Tibial artery (tissue), 4 donors: ENCODE measurements at regions not wholly inside any gene's neighbourhood (a gene's known extent, or its start where the extent isn't known, plus 50 kb on each side); places are given as distances from the start of the nearest gene placed in this dataset.

ENCODE experiments used
- DNase-seq, 2 donors: peaks; one replicate each; pipeline ENCODE4 v3.0.0-alpha.2; 2019
- H3K27ac ChIP-seq, 2 donors: fragments of 200-600 bp; sonication (generic) in 1 of 2; 1 replicate in 1 of 2; 2 replicates in 1 of 2; pipeline ENCODE4 v1.5.1; 2018 to 2019; ENCODE audit warnings: mild to moderate bottlenecking in 1 of 2
- H3K27me3 ChIP-seq, 2 donors: fragments of 200-600 bp; sonication (generic) in 1 of 2; one replicate each; pipeline versions ENCODE4 v1.5.1 to v1.6.0; 2016 to 2019
- H3K36me3 ChIP-seq, 3 donors: fragments of 200-600 bp; sonication (generic) in 2 of 3; one replicate each; pipeline ENCODE4 v1.5.1; 2016 to 2019; ENCODE audit warnings: mild to moderate bottlenecking in 2 of 3
- H3K4me1 ChIP-seq, 4 donors: fragments of 200-600 bp; sonication (generic) in 2 of 4; 1 replicate in 3 of 4; 2 replicates in 1 of 4; pipeline ENCODE4 v1.5.1; 2016 to 2019
- H3K4me3 ChIP-seq, 2 donors: fragments of 200-600 bp; sonication (generic) in 1 of 2; 1 replicate in 1 of 2; 2 replicates in 1 of 2; pipeline ENCODE4 v1.5.1; 2018 to 2019; ENCODE audit warnings: mild to moderate bottlenecking in 2 of 2
- H3K9me3 ChIP-seq, 3 donors: fragments of 200-600 bp; sonication (generic) in 1 of 3; one replicate each; pipeline ENCODE4 v1.5.1; 2016 to 2019
- CTCF ChIP-seq, 2 experiments: fragments of 200-600 bp in 1 of 2; fragments of 450-650 bp in 1 of 2; IDR thresholded peaks; one replicate each; pipeline ENCODE4 v1.5.1; 2017 to 2019; ENCODE audit warnings: antibody characterized with exemption in 2 of 2, mild to moderate bottlenecking in 1 of 2, moderate library complexity in 1 of 2
- intact Hi-C: fragments of 100-400 bp; cut with DNase I; formaldehyde crosslinking; loops from one replicate; pipeline ENCODE4 v1.15.0; 2023; ENCODE audit warnings: low total_unique reads

- H3K27ac ChIP-seq: no peak overlapping the region
- no peak for DNase-seq
- H3K4me1 ChIP-seq: peaks cover 0 to 22% (median 3%) of the 10 kb centered on the region in 4 donors
- H3K9me3 ChIP-seq: no peaks in the 10 kb centered on the region
- intact Hi-C loops: no loop called here
- no peaks in the 10 kb centered on the region for H3K27me3 ChIP-seq
- no peak overlapping the region for H3K4me3 ChIP-seq
- TF ChIP-seq CTCF (IDR thresholded peaks at IDR 0.05): no peak
- H3K36me3 ChIP-seq: no peaks in the 10 kb centered on the region
These were observed 101.8 kb downstream of the CETN3 start for GRCh38 chr5:90307782-90308181.

- H3K4me1 ChIP-seq: peaks cover 0 to 22% (median 3%) of the 10 kb centered on the region in 4 donors
- no peaks in the 10 kb centered on the region for H3K27me3 ChIP-seq
- H3K4me3 ChIP-seq: no peak overlapping the region
- H3K27ac ChIP-seq: no peak overlapping the region
- H3K9me3 ChIP-seq: no peaks in the 10 kb centered on the region
- TF ChIP-seq CTCF (IDR thresholded peaks at IDR 0.05): no peak
- intact Hi-C loops: no loop called here
- no peaks in the 10 kb centered on the region for H3K36me3 ChIP-seq
- no peak for DNase-seq
These were observed 102.2 kb downstream of the CETN3 start for GRCh38 chr5:90307322-90307721.

GRCh38 chr5:90306613-90307012 is 102.9 kb downstream of the CETN3 start:
- Histone ChIP-seq H3K27me3 (no peaks in the 10 kb centered on the region), H3K36me3 (no peaks in the 10 kb centered on the region), H3K4me1 (peaks cover 0 to 22% (median 3%) of the 10 kb centered on the region in 4 donors), H3K9me3 (no peaks in the 10 kb centered on the region), H3K27ac (no peak overlapping the region), H3K4me3 (no peak overlapping the region)
- no peak for DNase-seq
- intact Hi-C loops: no loop called here
- TF ChIP-seq CTCF (IDR thresholded peaks at IDR 0.05): no peak

GRCh38 chr5:90305041-90305720 is 104.4 kb downstream of the CETN3 start:
- peaks cover 0 to 14% (median 3%) of the 10 kb centered on the region in 4 donors for H3K4me1 ChIP-seq
- intact Hi-C loops: no loop called here
- no peak overlapping the region for H3K27ac ChIP-seq
- no peaks in the 10 kb centered on the region for H3K9me3 ChIP-seq
- no peak for DNase-seq
- no peak for TF ChIP-seq CTCF (IDR thresholded peaks at IDR 0.05)
- no peaks in the 10 kb centered on the region for H3K36me3 ChIP-seq
- no peaks in the 10 kb centered on the region for H3K27me3 ChIP-seq
- H3K4me3 ChIP-seq: no peak overlapping the region

GRCh38 chr5:90301248-90301647 is 108.3 kb downstream of the CETN3 start:
- no peaks in the 10 kb centered on the region for H3K27me3 ChIP-seq
- no peak for DNase-seq
- H3K9me3 ChIP-seq: no peaks in the 10 kb centered on the region
- no peak overlapping the region for H3K4me3 ChIP-seq
- TF ChIP-seq CTCF (IDR thresholded peaks at IDR 0.05): no peak
- no peaks in the 10 kb centered on the region for H3K36me3 ChIP-seq
- intact Hi-C loops: no loop called here
- no peak overlapping the region for H3K27ac ChIP-seq
- H3K4me1 ChIP-seq: peaks cover 0 to 10% (median 3%) of the 10 kb centered on the region in 4 donors
